ENCODE measurements at regions not wholly inside any gene's neighbourhood (a gene's known extent, or its start where the extent isn't known, plus 50 kb on each side); places are given as distances from the start of the nearest gene placed in this dataset.

DNA sequence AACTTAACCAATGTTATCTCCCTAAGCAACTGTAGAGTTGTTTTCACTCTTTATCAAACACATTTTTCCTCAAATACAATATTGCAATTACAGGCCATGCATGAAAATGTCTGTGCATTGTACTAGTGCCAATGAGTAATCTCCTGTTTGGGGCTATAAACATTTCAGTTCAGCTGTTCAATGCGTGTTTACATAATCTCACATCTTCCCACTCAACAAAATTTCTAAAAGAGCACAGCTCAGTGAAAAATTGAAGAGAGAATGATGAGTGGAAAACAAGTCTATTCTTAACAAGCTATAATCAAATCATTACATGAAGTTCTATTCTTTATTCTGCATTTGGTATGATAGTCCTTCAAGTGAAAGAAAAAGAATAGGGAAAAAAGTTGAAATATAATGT is 780.5 kb upstream of the CDH9 start:
- Mint-ChIP-seq H3K27ac (no peak overlapping the region), H3K36me3 (ENCODE audit: low read depth) (no peaks in the 10 kb centered on the region)

DNA sequence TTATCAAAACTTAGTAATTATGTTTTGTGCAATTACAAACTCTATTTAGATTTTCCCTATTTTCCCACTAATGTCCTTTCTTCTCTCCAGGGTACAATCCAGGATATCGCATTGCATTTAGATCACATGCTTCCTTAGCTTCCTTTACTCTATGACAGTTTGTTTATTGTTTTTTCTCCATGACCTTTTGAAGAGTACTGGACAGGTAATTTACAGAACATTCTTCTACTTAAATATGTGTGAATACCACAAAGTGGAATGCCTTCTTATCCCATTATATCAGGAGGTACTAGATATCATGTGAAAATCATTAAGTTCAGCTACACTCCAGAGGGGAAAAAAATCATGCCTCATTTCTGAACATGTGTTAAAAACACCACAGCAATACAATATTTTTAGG is 776.6 kb upstream of the CDH9 start:
- Mint-ChIP-seq H3K4me3 (no peak overlapping the region), H3K9me3 (peaks cover 9% of the 10 kb centered on the region; the same call in 1 of the 2 replicates), H3K27me3 (ENCODE audit: insufficient read depth) (no peaks in the 10 kb centered on the region; the same call in 1 of the 2 replicates), H3K4me1 (ENCODE audit: low read depth) (no peaks in the 10 kb centered on the region), H3K36me3 (ENCODE audit: low read depth) (no peaks in the 10 kb centered on the region), H3K27ac (no peak overlapping the region)
- TF ChIP-seq, protein P1, sequence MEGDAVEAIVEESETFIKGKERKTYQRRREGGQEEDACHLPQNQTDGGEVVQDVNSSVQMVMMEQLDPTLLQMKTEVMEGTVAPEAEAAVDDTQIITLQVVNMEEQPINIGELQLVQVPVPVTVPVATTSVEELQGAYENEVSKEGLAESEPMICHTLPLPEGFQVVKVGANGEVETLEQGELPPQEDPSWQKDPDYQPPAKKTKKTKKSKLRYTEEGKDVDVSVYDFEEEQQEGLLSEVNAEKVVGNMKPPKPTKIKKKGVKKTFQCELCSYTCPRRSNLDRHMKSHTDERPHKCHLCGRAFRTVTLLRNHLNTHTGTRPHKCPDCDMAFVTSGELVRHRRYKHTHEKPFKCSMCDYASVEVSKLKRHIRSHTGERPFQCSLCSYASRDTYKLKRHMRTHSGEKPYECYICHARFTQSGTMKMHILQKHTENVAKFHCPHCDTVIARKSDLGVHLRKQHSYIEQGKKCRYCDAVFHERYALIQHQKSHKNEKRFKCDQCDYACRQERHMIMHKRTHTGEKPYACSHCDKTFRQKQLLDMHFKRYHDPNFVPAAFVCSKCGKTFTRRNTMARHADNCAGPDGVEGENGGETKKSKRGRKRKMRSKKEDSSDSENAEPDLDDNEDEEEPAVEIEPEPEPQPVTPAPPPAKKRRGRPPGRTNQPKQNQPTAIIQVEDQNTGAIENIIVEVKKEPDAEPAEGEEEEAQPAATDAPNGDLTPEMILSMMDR (IDR thresholded peaks at IDR 0.05) = no peak
- no peak for DNase-seq

More for the DNA sequence above, 780.5 kb upstream of the CDH9 start:
- Mint-ChIP-seq H3K9me3 (peaks cover 9% of the 10 kb centered on the region), H3K4me1 (ENCODE audit: low read depth) (no peaks in the 10 kb centered on the region), H3K27me3 (ENCODE audit: insufficient read depth) (no peaks in the 10 kb centered on the region; the same call in 1 of the 2 replicates), H3K4me3 (no peak overlapping the region)
- no peak for DNase-seq
- TF ChIP-seq, protein P1 (IDR thresholded peaks at IDR 0.05) = no peak

DNA sequence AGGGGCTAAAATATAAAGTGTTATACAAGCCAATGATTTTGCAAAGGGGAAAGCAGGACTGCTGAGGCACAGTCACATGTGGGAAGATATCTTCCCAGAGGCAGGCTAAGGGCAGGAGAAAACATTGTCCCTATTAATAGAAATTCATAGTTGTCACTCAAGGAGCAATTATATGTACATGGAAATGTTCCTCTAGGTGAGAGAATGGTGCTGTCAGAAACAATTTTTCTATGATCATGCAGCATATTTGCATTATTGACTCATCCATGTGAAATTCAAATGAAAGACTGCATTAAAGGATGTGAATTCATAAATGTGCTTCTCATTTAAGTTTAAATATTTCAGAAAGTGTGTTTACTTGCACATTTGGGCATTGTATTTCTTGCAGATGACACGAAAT is 775.9 kb upstream of the CDH9 start:
- peaks cover 9% of the 10 kb centered on the region; the same call in 1 of the 2 replicates for H3K9me3 Mint-ChIP-seq
- H3K4me3 Mint-ChIP-seq = no peak overlapping the region
- H3K36me3 Mint-ChIP-seq (ENCODE audit: low read depth) = no peaks in the 10 kb centered on the region
- no peak for DNase-seq
- no peaks in the 10 kb centered on the region for H3K4me1 Mint-ChIP-seq (ENCODE audit: low read depth)
- H3K27me3 Mint-ChIP-seq (ENCODE audit: insufficient read depth) = no peaks in the 10 kb centered on the region; the same call in 1 of the 2 replicates
- no peak overlapping the region for H3K27ac Mint-ChIP-seq
- TF ChIP-seq, protein P1 (IDR thresholded peaks at IDR 0.05) = no peak

DNA sequence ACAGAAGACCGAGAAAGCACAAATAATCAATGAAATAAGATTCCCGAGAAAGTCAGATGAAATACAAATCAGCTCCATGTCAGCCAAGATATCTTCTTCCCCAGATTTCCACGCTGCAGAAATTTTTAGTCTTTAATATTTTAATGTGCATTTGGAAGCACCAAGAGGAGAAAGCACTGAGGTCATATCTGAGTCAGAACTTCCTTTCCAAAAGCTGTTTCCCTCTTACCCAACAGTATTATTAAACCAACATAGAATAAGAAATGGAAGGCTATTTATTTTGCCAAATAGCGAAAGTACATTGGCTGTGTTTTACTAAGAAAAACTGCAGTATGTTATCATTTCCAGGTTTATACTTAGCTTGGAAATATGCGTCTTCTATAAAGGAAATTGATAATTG is 772.1 kb upstream of the CDH9 start:
- Mint-ChIP-seq H3K4me1 (ENCODE audit: low read depth) (no peaks in the 10 kb centered on the region), H3K36me3 (ENCODE audit: low read depth) (no peaks in the 10 kb centered on the region), H3K4me3 (no peak overlapping the region), H3K27ac (no peak overlapping the region), H3K9me3 (peaks cover 8% of the 10 kb centered on the region; the same call in 1 of the 2 replicates), H3K27me3 (ENCODE audit: insufficient read depth) (no peaks in the 10 kb centered on the region)
- TF ChIP-seq, protein P1 (IDR thresholded peaks at IDR 0.05) = no peak
- DNase-seq = no peak

DNA sequence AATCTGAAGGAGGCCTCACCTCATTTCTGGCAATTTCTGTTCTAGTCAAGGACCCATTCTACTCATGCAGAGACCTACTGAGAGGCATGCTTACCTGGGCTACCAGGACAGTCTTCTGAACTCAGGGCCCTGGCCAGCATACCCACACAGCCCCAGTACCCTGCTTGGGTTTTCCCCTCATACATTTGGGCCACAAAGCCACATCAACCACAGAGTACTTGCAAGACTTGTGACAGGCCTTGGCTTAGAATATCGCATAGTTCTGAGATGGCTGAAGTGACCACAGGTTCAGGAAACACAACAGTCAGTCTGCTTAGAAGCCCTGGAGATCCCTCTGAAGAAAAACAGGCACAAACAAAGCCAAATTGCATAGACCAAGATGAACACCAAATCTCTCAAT is 758.8 kb upstream of the CDH9 start:
- H3K9me3 Mint-ChIP-seq = peaks cover 11% of the 10 kb centered on the region
- H3K27me3 Mint-ChIP-seq (ENCODE audit: insufficient read depth) = no peaks in the 10 kb centered on the region
- TF ChIP-seq, protein P1 (IDR thresholded peaks at IDR 0.05) = no peak
- H3K36me3 Mint-ChIP-seq (ENCODE audit: low read depth) = no peaks in the 10 kb centered on the region
- H3K4me1 Mint-ChIP-seq (ENCODE audit: low read depth) = no peaks in the 10 kb centered on the region
- no peak overlapping the region for H3K27ac Mint-ChIP-seq
- H3K4me3 Mint-ChIP-seq = no peak overlapping the region
- no peak for DNase-seq

DNA sequence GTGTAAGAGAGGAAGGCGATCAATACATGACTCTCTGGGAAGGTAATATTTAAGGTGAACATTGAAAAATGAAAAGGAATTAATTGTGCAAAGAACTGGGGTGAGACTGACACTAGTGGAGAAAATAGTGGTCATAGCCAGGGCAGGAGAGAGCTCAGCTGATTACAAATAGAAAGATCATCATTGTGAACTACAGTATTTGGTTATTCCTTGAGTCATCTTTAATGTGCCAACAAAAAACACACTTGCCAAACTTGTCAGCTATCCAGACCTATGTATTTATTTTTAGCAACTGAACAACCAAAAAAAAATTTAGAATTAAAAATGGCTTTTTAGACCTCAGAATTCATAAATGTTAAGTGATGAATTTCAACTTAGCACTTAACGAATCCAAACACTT is 749.8 kb upstream of the CDH9 start:
- no peaks in the 10 kb centered on the region; the same call in 1 of the 2 replicates for H3K27me3 Mint-ChIP-seq (ENCODE audit: insufficient read depth)
- peaks cover 5% of the 10 kb centered on the region for H3K9me3 Mint-ChIP-seq
- no peaks in the 10 kb centered on the region for H3K4me1 Mint-ChIP-seq (ENCODE audit: low read depth)
- no peak overlapping the region for H3K27ac Mint-ChIP-seq
- H3K4me3 Mint-ChIP-seq = no peak overlapping the region
- TF ChIP-seq, protein P1 (IDR thresholded peaks at IDR 0.05) = no peak
- H3K36me3 Mint-ChIP-seq (ENCODE audit: low read depth) = no peaks in the 10 kb centered on the region
- DNase-seq = no peak
